Ishikawa (cell line): ENCODE measurements at regions not wholly inside any gene's neighbourhood (a gene's known extent, or its start where the extent isn't known, plus 50 kb on each side); places are given as distances from the start of the nearest gene placed in this dataset.

Experiments
- CEBPB ChIP-seq: IDR thresholded peaks from 2 replicates; pipeline ENCODE4 v1.6.1; 2012
- CREB1 ChIP-seq: IDR thresholded peaks from 2 replicates; pipeline ENCODE4 v1.6.1; 2012; ENCODE audit warnings: low read depth
- EGR1 ChIP-seq: IDR thresholded peaks from 2 replicates; pipeline ENCODE4 v1.6.1; 2012
- EP300 ChIP-seq: IDR thresholded peaks from 2 replicates; pipeline ENCODE4 v1.6.1; 2012; ENCODE audit warnings: borderline replicate concordance
- FOXM1 ChIP-seq: IDR thresholded peaks from 2 replicates; pipeline ENCODE4 v1.6.1; 2012; ENCODE audit warnings: low read depth, borderline replicate concordance
- MAX ChIP-seq: IDR thresholded peaks from 2 replicates; pipeline ENCODE4 v1.6.1; 2012
- NFIC ChIP-seq: IDR thresholded peaks from 2 replicates; pipeline ENCODE4 v1.6.1; 2012
- RAD21 ChIP-seq: IDR thresholded peaks from 2 replicates; pipeline ENCODE4 v1.6.1; 2012; ENCODE audit warnings: low read depth
- REST ChIP-seq: IDR thresholded peaks from 2 replicates; pipeline ENCODE4 v1.6.1; 2012; ENCODE audit warnings: low read depth, mild to moderate bottlenecking
- TAF1 ChIP-seq: IDR thresholded peaks from 2 replicates; pipeline ENCODE4 v1.6.1; 2012; ENCODE audit warnings: low read depth, mild to moderate bottlenecking
- TCF12 ChIP-seq: IDR thresholded peaks from 2 replicates; pipeline ENCODE4 v1.6.1; 2012; ENCODE audit warnings: low read depth
- TEAD4 ChIP-seq: IDR thresholded peaks from 2 replicates; pipeline ENCODE4 v1.6.1; 2012
- USF1 ChIP-seq: IDR thresholded peaks from 2 replicates; pipeline ENCODE4 v1.6.1; 2012
- YY1 ChIP-seq: IDR thresholded peaks from 2 replicates; pipeline ENCODE4 v1.6.1; 2012; ENCODE audit warnings: low read depth
- ZBTB7A ChIP-seq: IDR thresholded peaks from 2 replicates; pipeline ENCODE4 v1.6.1; 2012; ENCODE audit warnings: low read depth

- no peak for TF ChIP-seq TCF12
- no peak for TF ChIP-seq TEAD4
- no peak for TF ChIP-seq EP300
- TF ChIP-seq MAX, result no peak
- no peak for TF ChIP-seq REST
- TF ChIP-seq CREB1, result no peak
- no peak for TF ChIP-seq FOXM1
- no peak for TF ChIP-seq ZBTB7A
- TF ChIP-seq CEBPB, result no peak
- no peak for TF ChIP-seq USF1
- TF ChIP-seq RAD21, result no peak
- no peak for TF ChIP-seq TAF1
- no peak for TF ChIP-seq EGR1
- TF ChIP-seq NFIC, result no peak
- no peak for TF ChIP-seq YY1
These were observed 327.1 kb downstream of the NAP1L3 start for GRCh38 chrX:93346309-93346708.

GRCh38 chrX:93332329-93332728, 341.0 kb downstream of the NAP1L3 start:
- TF ChIP-seq REST (no peak), TAF1 (no peak), YY1 (no peak), EGR1 (no peak), CREB1 (no peak), CEBPB (no peak), FOXM1 (no peak)

GRCh38 chrX:93322110-93322509, 351.3 kb downstream of the NAP1L3 start:
- TF ChIP-seq CEBPB, result no peak
- TF ChIP-seq NFIC, result no peak
- TF ChIP-seq MAX, result no peak
- TF ChIP-seq USF1, result no peak
- no peak for TF ChIP-seq YY1
- no peak for TF ChIP-seq FOXM1
- TF ChIP-seq TAF1, result no peak
- no peak for TF ChIP-seq EGR1
- no peak for TF ChIP-seq CREB1
- TF ChIP-seq TCF12, result no peak
- TF ChIP-seq REST, result no peak
- no peak for TF ChIP-seq EP300
- no peak for TF ChIP-seq RAD21
- TF ChIP-seq TEAD4, result no peak
- TF ChIP-seq ZBTB7A, result no peak

- no peak for TF ChIP-seq REST
- TF ChIP-seq EGR1, result no peak
- no peak for TF ChIP-seq CREB1
- TF ChIP-seq ZBTB7A, result no peak
- TF ChIP-seq MAX, result no peak
- no peak for TF ChIP-seq RAD21
- TF ChIP-seq TEAD4, result no peak
- TF ChIP-seq TAF1, result no peak
- TF ChIP-seq NFIC, result no peak
- no peak for TF ChIP-seq TCF12
- TF ChIP-seq YY1, result no peak
- no peak for TF ChIP-seq CEBPB
- no peak for TF ChIP-seq EP300
- TF ChIP-seq USF1, result no peak
- no peak for TF ChIP-seq FOXM1
These were observed 353.8 kb downstream of the NAP1L3 start for GRCh38 chrX:93319609-93320008.
